DND-41 (cell line): ENCODE measurements at regions not wholly inside any gene's neighbourhood (a gene's known extent, or its start where the extent isn't known, plus 50 kb on each side); places are given as distances from the start of the nearest gene placed in this dataset.

ENCODE experiments used
- EZH2 ChIP-seq: IDR thresholded peaks from 3 replicates; pipeline ENCODE4 v1.6.1; 2012; ENCODE audit warnings: borderline replicate concordance, low read depth, mild to moderate bottlenecking, moderate library complexity, low read length, inconsistent platforms; ENCODE audit not compliant: severe bottlenecking
- TF ChIP-seq, protein P1 (sequence below): IDR thresholded peaks from 2 replicates; pipeline ENCODE4 v1.5.1; 2012; ENCODE audit warnings: borderline replicate concordance, low read length, moderate library complexity, mild to moderate bottlenecking; ENCODE audit not compliant: poor library complexity, severe bottlenecking; ENCODE audit errors: extremely low read depth

DNA sequence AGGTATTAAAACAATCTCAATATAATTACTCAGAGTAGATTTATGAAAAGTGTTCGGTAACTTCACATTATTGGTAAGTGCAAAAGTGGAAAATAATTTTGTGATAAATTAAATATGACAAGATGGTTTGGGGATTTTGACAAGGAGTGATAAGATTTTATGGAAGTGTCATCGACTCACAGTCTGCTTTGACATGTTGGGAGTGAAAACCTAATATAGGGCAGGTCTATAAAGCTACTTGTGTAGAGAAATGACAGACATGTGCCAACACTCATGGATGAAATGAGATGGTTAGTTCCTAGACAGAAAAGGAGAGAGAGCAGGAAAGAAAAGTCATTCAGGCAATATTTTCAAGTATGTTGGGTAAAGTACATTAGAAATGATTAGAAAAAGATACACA lies 456.8 kb downstream of the TRAM1L1 start:
- TF ChIP-seq EZH2: no peak
- TF ChIP-seq, protein P1, sequence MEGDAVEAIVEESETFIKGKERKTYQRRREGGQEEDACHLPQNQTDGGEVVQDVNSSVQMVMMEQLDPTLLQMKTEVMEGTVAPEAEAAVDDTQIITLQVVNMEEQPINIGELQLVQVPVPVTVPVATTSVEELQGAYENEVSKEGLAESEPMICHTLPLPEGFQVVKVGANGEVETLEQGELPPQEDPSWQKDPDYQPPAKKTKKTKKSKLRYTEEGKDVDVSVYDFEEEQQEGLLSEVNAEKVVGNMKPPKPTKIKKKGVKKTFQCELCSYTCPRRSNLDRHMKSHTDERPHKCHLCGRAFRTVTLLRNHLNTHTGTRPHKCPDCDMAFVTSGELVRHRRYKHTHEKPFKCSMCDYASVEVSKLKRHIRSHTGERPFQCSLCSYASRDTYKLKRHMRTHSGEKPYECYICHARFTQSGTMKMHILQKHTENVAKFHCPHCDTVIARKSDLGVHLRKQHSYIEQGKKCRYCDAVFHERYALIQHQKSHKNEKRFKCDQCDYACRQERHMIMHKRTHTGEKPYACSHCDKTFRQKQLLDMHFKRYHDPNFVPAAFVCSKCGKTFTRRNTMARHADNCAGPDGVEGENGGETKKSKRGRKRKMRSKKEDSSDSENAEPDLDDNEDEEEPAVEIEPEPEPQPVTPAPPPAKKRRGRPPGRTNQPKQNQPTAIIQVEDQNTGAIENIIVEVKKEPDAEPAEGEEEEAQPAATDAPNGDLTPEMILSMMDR: no peak
